GM21381 (cell line): ENCODE measurements at regions not wholly inside any gene's neighbourhood (a gene's known extent, or its start where the extent isn't known, plus 50 kb on each side); places are given as distances from the start of the nearest gene placed in this dataset.

Experiments used
- ATAC-seq: cut with Tn5 transposase; IDR thresholded peaks from one replicate; pipeline ENCODE4 v1.9.1; 2021; ENCODE audit warnings: mild to moderate bottlenecking, moderate library complexity; ENCODE audit not compliant: unreplicated experiment

GRCh38 chr2:37425408-37425807 lies 81.0 kb downstream of the QPCT start:
- ATAC-seq: no peak

- ATAC-seq: no peak
Observed at GRCh38 chr2:37427241-37427640, 82.8 kb downstream of the QPCT start.

- no peak for ATAC-seq
Observed at GRCh38 chr2:37436323-37436722, 91.9 kb downstream of the QPCT start.

GRCh38 chr2:37439131-37439642 lies 94.8 kb downstream of the QPCT start:
- ATAC-seq: no peak

GRCh38 chr2:37441055-37441454 lies 96.6 kb downstream of the QPCT start:
- no peak for ATAC-seq

- no peak for ATAC-seq
Observed at GRCh38 chr2:37443082-37443481, 98.7 kb downstream of the QPCT start.

GRCh38 chr2:37447446-37447845 lies 103.0 kb downstream of the QPCT start:
- no peak for ATAC-seq

- no peak for ATAC-seq
Observed at GRCh38 chr2:37448342-37449120, 104.1 kb downstream of the QPCT start.

- ATAC-seq: no peak
Observed at GRCh38 chr2:37449761-37450296, 105.4 kb downstream of the QPCT start.

- no peak for ATAC-seq
Observed at GRCh38 chr2:37453027-37453426, 108.6 kb downstream of the QPCT start.

GRCh38 chr2:37454851-37455762 lies 110.7 kb downstream of the QPCT start:
- ATAC-seq: no peak

- ATAC-seq: no peak
Observed at GRCh38 chr2:37456479-37456878, 112.0 kb downstream of the QPCT start.

- ATAC-seq: no peak
Observed at GRCh38 chr2:37457401-37457901, 113.0 kb downstream of the QPCT start.

GRCh38 chr2:37458133-37458532 lies 113.7 kb downstream of the QPCT start:
- no peak for ATAC-seq

GRCh38 chr2:37459095-37459981 lies 114.9 kb downstream of the QPCT start:
- ATAC-seq: no peak

- no peak for ATAC-seq
Observed at GRCh38 chr2:37460896-37461229, 116.4 kb downstream of the QPCT start.

- ATAC-seq: no peak
Observed at GRCh38 chr2:37464067-37464466, 119.6 kb downstream of the QPCT start.

- ATAC-seq: no peak
Observed at GRCh38 chr2:37466533-37467222, 122.2 kb downstream of the QPCT start.

- no peak for ATAC-seq
Observed at GRCh38 chr2:37468170-37468569, 123.7 kb downstream of the QPCT start.

- ATAC-seq: no peak
Observed at GRCh38 chr2:37469126-37469525, 124.7 kb downstream of the QPCT start.
